ENCODE measurements at regions not wholly inside any gene's neighbourhood (a gene's known extent, or its start where the extent isn't known, plus 50 kb on each side); places are given as distances from the start of the nearest gene placed in this dataset.

GRCh38 chr10:108989976-108990375 is 933.3 kb downstream of the XPNPEP1 start:
- no peak overlapping the region for H3K4me3 ChIP-seq (replicated peaks; ENCODE audit: low read depth, low read length)
- DNase-seq (ENCODE audit: extremely low read depth, low read depth), result no peak
- no peak for TF ChIP-seq CTCF (IDR thresholded peaks at IDR 0.05; ENCODE audit: low read depth, low read length, missing control alignments)

GRCh38 chr10:108982159-108982558 is 941.2 kb downstream of the XPNPEP1 start:
- TF ChIP-seq CTCF (IDR thresholded peaks at IDR 0.05; ENCODE audit: low read depth, low read length, missing control alignments), result no peak
- DNase-seq (ENCODE audit: extremely low read depth, low read depth), result no peak
- H3K4me3 ChIP-seq (replicated peaks; ENCODE audit: low read depth, low read length), result no peak overlapping the region

- no peak for DNase-seq (ENCODE audit: extremely low read depth, low read depth)
- no peak for TF ChIP-seq CTCF (IDR thresholded peaks at IDR 0.05; ENCODE audit: low read depth, low read length, missing control alignments)
- no peak overlapping the region for H3K4me3 ChIP-seq (replicated peaks; ENCODE audit: low read depth, low read length)
Measured at GRCh38 chr10:108980869-108981268, 942.4 kb downstream of the XPNPEP1 start.

- TF ChIP-seq CTCF (IDR thresholded peaks at IDR 0.05; ENCODE audit: low read depth, low read length, missing control alignments), result no peak
- no peak for DNase-seq (ENCODE audit: extremely low read depth, low read depth)
- no peak overlapping the region for H3K4me3 ChIP-seq (replicated peaks; ENCODE audit: low read depth, low read length)
Measured at GRCh38 chr10:108975459-108976058, 947.8 kb downstream of the XPNPEP1 start.

DNA sequence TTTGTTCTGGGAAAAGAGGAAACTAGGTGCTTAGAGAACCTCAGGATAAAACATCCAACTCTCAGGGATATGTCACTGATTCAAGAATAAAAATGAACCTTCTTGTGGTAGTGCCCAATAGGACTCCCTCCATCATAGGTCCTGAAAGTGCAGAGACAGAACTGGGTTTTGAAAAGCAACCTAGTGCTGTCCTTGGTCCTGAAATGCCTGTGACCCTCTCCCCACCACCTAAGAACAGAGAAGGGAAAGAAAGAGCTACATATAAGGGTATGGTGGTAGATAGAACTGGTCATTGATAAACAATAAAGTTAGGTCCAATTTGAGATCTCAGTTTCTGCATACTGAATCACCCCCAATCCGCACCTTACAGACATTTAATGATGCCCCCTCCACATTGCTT is 953.3 kb downstream of the XPNPEP1 start:
- peak; percentile 10 for DNase-seq (ENCODE audit: extremely low read depth, low read depth)
- no peak for TF ChIP-seq CTCF (IDR thresholded peaks at IDR 0.05; ENCODE audit: low read depth, low read length, missing control alignments)
- no peak overlapping the region for H3K4me3 ChIP-seq (replicated peaks; ENCODE audit: low read depth, low read length)

GRCh38 chr10:108966411-108966810 is 956.9 kb downstream of the XPNPEP1 start:
- DNase-seq (ENCODE audit: extremely low read depth, low read depth), result no peak
- no peak overlapping the region for H3K4me3 ChIP-seq (replicated peaks; ENCODE audit: low read depth, low read length)
- no peak for TF ChIP-seq CTCF (IDR thresholded peaks at IDR 0.05; ENCODE audit: low read depth, low read length, missing control alignments)

DNA sequence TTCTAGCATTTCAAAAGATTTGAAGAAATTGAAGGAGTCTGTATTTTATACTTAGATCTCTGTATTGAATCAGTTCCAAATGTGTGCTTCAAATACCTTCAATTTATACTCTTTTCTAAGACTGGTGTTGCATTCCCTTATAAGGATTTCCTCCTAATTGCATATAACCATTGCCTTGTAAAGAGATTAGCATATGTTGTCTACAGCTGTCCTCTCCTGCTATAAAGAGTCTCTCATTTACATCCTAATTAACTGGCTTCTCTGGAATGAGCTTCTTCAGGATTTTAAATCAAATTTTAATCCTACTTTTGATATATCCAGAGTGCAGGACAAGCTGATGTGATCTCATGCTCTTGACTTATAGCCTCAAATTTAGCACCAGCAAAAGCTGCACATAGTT is 957.3 kb downstream of the XPNPEP1 start:
- no peak for DNase-seq (ENCODE audit: extremely low read depth, low read depth)
- TF ChIP-seq CTCF (IDR thresholded peaks at IDR 0.05; ENCODE audit: low read depth, low read length, missing control alignments), result no peak

More for the DNA sequence above, 957.3 kb downstream of the XPNPEP1 start:
- H3K4me3 ChIP-seq (replicated peaks; ENCODE audit: low read depth, low read length), result no peak overlapping the region
